IMR-90 (cell line): ENCODE measurements at regions not wholly inside any gene's neighbourhood (a gene's known extent, or its start where the extent isn't known, plus 50 kb on each side); places are given as distances from the start of the nearest gene placed in this dataset.

Experiments used
- ATAC-seq: fragments of 200-7000 bp; cut with Tn5 transposase; 2 replicates; pipeline ENCODE4 v1.9.1; 2020; ENCODE audit warnings: low read depth, mild to moderate bottlenecking, moderate library complexity
- BruUV-seq: library from RNA; stranded (reverse); fragments of 400-500 nt; replicated peaks from 2 replicates; lab custom pipeline; 2021; lab: Mats Ljungman, UMichigan
- CTCF ChIA-PET: fragments of 300-600 bp; formaldehyde crosslinking; extraction: SDS; loops from one replicate; lab custom pipeline; 2021; ENCODE audit warnings: antibody characterized with exemption; lab: Yijun Ruan, JAX
- POLR2A ChIA-PET: fragments of 300-600 bp; sonication (Branson Sonifier 250); formaldehyde crosslinking; loops from one replicate; lab custom pipeline; 2022; ENCODE audit warnings: antibody characterized with exemption; ENCODE audit not compliant: unreplicated experiment; lab: Charles Lee
- DNase-seq: peaks from one replicate; pipeline ENCODE4 v3.0.0; 2013
- H2AFZ ChIP-seq: replicated peaks from 2 replicates; pipeline ENCODE3; 2013; ENCODE audit warnings: low read length, mild to moderate bottlenecking; ENCODE audit not compliant: poor library complexity
- H2AK5ac ChIP-seq: 2 replicates; pipeline ENCODE4 v1.6.1; 2013; ENCODE audit warnings: low read depth, low read length, inconsistent platforms
- H2AK9ac ChIP-seq: replicated peaks from 2 replicates; pipeline ENCODE3; 2013; ENCODE audit warnings: mild to moderate bottlenecking, low read depth, low read length, moderate library complexity; ENCODE audit not compliant: poor library complexity
- H2BK120ac ChIP-seq: 2 replicates; pipeline ENCODE4 v1.6.1; 2013; ENCODE audit warnings: low read depth, low read length, inconsistent platforms
- H2BK15ac ChIP-seq: 3 replicates; pipeline ENCODE4 v1.6.1; 2013; ENCODE audit warnings: low read depth, low read length, inconsistent platforms
- H2BK20ac ChIP-seq: 2 replicates; pipeline ENCODE4 v1.6.1; 2013; ENCODE audit warnings: low read depth, mild to moderate bottlenecking, inconsistent platforms, low read length, moderate library complexity
- H2BK5ac ChIP-seq: 2 replicates; pipeline ENCODE4 v1.6.1; 2013; ENCODE audit warnings: mild to moderate bottlenecking, low read depth, low read length, inconsistent platforms; ENCODE audit not compliant: poor library complexity, severe bottlenecking
- H3K14ac ChIP-seq: replicated peaks from 2 replicates; pipeline ENCODE4 v1.6.1; 2013; ENCODE audit warnings: low read depth, low read length, inconsistent platforms
- H3K18ac ChIP-seq: 2 replicates; pipeline ENCODE4 v1.6.1; 2013; ENCODE audit warnings: low read depth, low read length, control low read depth
- H3K23ac ChIP-seq: 2 replicates; pipeline ENCODE4 v1.6.1; 2013; ENCODE audit warnings: low read depth, low read length, inconsistent platforms
- H3K27ac ChIP-seq: 2 replicates; pipeline ENCODE4 v1.5.1; 2013; ENCODE audit warnings: mild to moderate bottlenecking, control low read depth, low read length; ENCODE audit not compliant: insufficient read depth
- H3K27me3 ChIP-seq: 2 replicates; pipeline ENCODE4 v1.6.1; 2013; ENCODE audit warnings: low read length; ENCODE audit not compliant: control insufficient read depth, insufficient read depth
- H3K36me3 ChIP-seq: 2 replicates; pipeline ENCODE4 v1.6.1; 2013; ENCODE audit warnings: low read length, mixed read lengths; ENCODE audit not compliant: control insufficient read depth, insufficient read depth
- H3K4ac ChIP-seq: 2 replicates; pipeline ENCODE4 v1.6.1; 2013; ENCODE audit warnings: low read depth, low read length, inconsistent platforms
- H3K4me1 ChIP-seq: 2 replicates; pipeline ENCODE4 v1.6.1; 2013; ENCODE audit warnings: low read length, mixed read lengths; ENCODE audit not compliant: control insufficient read depth, insufficient read depth
- H3K4me2 ChIP-seq: 2 replicates; pipeline ENCODE4 v1.6.1; 2013; ENCODE audit warnings: low read depth, mild to moderate bottlenecking, control low read depth, low read length, moderate library complexity
- H3K4me3 ChIP-seq: 2 replicates; pipeline ENCODE4 v1.5.1; 2013; ENCODE audit warnings: low read depth, mild to moderate bottlenecking, control low read depth, low read length, moderate library complexity; ENCODE audit not compliant: insufficient read depth
- H3K56ac ChIP-seq: 2 replicates; pipeline ENCODE4 v1.6.1; 2013; ENCODE audit warnings: low read length, inconsistent platforms; ENCODE audit not compliant: insufficient read depth; ENCODE audit errors: extremely low read depth
- H3K79me1 ChIP-seq, 2 experiments: 2 replicates each; pipeline ENCODE4 v1.6.1; 2013; ENCODE audit warnings: low read length in 2 of 2, inconsistent platforms in 1 of 2, low read depth in 1 of 2
- H3K9ac ChIP-seq: 2 replicates; pipeline ENCODE4 v1.6.1; 2013; ENCODE audit warnings: low read depth, low read length, control low read depth
- H3K9me1 ChIP-seq: 2 replicates; pipeline ENCODE4 v1.6.1; 2013; ENCODE audit warnings: low read length, inconsistent platforms; ENCODE audit not compliant: insufficient read depth
- H3K9me3 ChIP-seq: 2 replicates; pipeline ENCODE4 v1.6.1; 2013; ENCODE audit warnings: low read length; ENCODE audit not compliant: control insufficient read depth, insufficient read depth
- H4K20me1 ChIP-seq: 2 replicates; pipeline ENCODE4 v1.6.1; 2013; ENCODE audit warnings: low read length, inconsistent platforms; ENCODE audit not compliant: insufficient read depth
- H4K5ac ChIP-seq: 2 replicates; pipeline ENCODE4 v1.6.1; 2013; ENCODE audit warnings: mild to moderate bottlenecking, low read depth, low read length, control low read depth
- H4K8ac ChIP-seq, 2 experiments: 2 replicates each; pipeline ENCODE4 v1.6.1; 2013; ENCODE audit warnings: low read depth in 2 of 2, low read length in 2 of 2, control low read depth in 1 of 2, inconsistent platforms in 1 of 2
- H4K91ac ChIP-seq: 2 replicates; pipeline ENCODE4 v1.6.1; 2013; ENCODE audit warnings: low read depth, low read length, inconsistent platforms; ENCODE audit not compliant: insufficient read depth
- CEBPB ChIP-seq: IDR thresholded peaks from 2 replicates; pipeline ENCODE4 v1.6.1; 2012; ENCODE audit warnings: low read depth, low read length, improper control_type of control experiment
- RCOR1 ChIP-seq: IDR thresholded peaks from 2 replicates; pipeline ENCODE4 v1.6.1; 2012; ENCODE audit warnings: mild to moderate bottlenecking, low read length, improper control_type of control experiment; ENCODE audit not compliant: insufficient replicate concordance
- WGBS, 2 experiments: methylation state at CpG; one replicate each; pipeline versions ENCODE4 v1.1.5 to v1.1.7; 2013; ENCODE audit warnings: missing lambda C conversion rate in 2 of 2; ENCODE audit not compliant: insufficient read length in 1 of 2; ENCODE audit errors: extremely low coverage in 2 of 2; 5-methylcytosine and 5-hydroxymethylcytosine counted together
- dilution Hi-C: fragments of 300-500 bp; cut with HindIII; formaldehyde crosslinking; loops from one replicate; pipeline ENCODE4 v1.14.3; 2018; ENCODE audit warnings: low sequenced_read_pairs; ENCODE audit not compliant: unreplicated experiment
- in situ Hi-C: fragments of 300-500 bp; cut with MboI; formaldehyde crosslinking; loops from 3 replicates; pipeline ENCODE4 v1.14.3; 2019; ENCODE audit warnings: low sequenced_read_pairs, inconsistent platforms, mixed read lengths
- intact Hi-C: fragments of 100-400 bp; cut with micrococcal nuclease; formaldehyde crosslinking; loops from 2 replicates; pipeline ENCODE4 v1.10.0; 2022

DNA sequence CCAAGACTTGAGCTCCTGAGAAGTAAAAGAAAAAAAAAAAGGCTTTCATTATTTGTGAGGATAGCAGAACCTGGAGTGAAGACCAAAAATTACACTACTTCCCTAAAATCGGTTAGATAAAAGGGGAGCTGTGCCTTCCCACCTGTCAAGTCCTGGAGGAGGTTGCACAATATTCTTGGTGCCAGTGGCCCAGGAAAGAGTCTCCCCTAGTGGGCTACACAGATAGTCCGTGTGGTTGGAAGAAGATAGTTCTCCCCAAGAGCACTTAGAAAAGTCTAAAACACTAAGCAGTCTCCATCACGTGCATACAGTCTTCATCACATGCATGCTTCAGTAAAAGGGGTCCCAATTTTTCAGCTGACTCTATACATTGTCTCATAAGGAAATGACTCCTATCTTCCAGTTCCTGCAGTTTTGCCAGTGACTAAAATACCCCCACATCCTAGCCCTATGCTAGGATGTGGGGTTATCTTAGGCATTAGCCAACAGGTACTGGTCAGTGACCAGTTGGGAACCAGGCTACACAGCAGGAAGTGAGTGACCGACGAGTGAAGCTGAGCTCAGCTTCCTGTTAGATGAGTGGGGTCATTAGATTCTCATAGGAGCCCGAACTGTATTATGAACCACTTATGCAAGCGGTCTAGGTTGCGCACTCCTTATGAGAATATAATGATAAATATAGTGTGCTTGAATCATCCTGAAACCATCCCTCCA is 199.5 kb upstream of the FAM83B start:
- Histone ChIP-seq H3K79me1 (no peaks in the 10 kb centered on the region), H3K9me1 (no peaks in the 10 kb centered on the region), H2BK15ac (no peak overlapping the region), H4K20me1 (no peaks in the 10 kb centered on the region), H3K36me3 (no peaks in the 10 kb centered on the region), H2BK20ac (no peak overlapping the region), H2AK9ac (no peak overlapping the region), H3K9ac (no peak overlapping the region), H2AFZ (no peak overlapping the region), H3K56ac (no peak overlapping the region), H3K4me3 (no peak overlapping the region), H3K9me3 (no peaks in the 10 kb centered on the region), H3K4me1 (no peaks in the 10 kb centered on the region), H3K18ac (no peak overlapping the region), H3K14ac (no peak overlapping the region), H3K23ac (no peak overlapping the region), H3K4me2 (no peak overlapping the region), H3K27me3 (no peaks in the 10 kb centered on the region), H4K5ac (no peak overlapping the region), H3K27ac (no peak overlapping the region), H2BK120ac (no peak overlapping the region), H2BK5ac (no peak overlapping the region), H4K91ac (no peak overlapping the region), H2AK5ac (no peak overlapping the region), H3K4ac (no peak overlapping the region), H4K8ac (no peak overlapping the region)
- TF ChIP-seq CEBPB (0 out of 2 replicates have a peak, but pooled peaks have one; percentile 5), RCOR1 (no peak)
- WGBS, 2 experiments, result 58% methylated on average over 2 of the region's 8 CpGs; no CpG with 5 or more reads in 1 of the 2 experiments
- POLR2A ChIA-PET, result no interaction called here
- no TSS peak for BruUV-seq
- in situ Hi-C loops (no loop called here), intact Hi-C loops (no loop called here), dilution Hi-C loops (no loop called here)
- ATAC-seq (no peak), DNase-seq (no peak)
- CTCF ChIA-PET, result no interaction called here
